C4-2B (cell line): ENCODE measurements at regions not wholly inside any gene's neighbourhood (a gene's known extent, or its start where the extent isn't known, plus 50 kb on each side); places are given as distances from the start of the nearest gene placed in this dataset.

Source experiments
- H3K27ac ChIP-seq: fragments of 450-650 bp; 2 replicates; pipeline ENCODE4 v1.5.1; 2017
- CTCF ChIP-seq: fragments of 450-650 bp; conservative IDR thresholded peaks from 2 replicates; pipeline ENCODE4 v1.5.1; 2017; ENCODE audit warnings: mild to moderate bottlenecking
- ZFX ChIP-seq: fragments of 450-650 bp; IDR thresholded peaks from 2 replicates; pipeline ENCODE4 v1.6.1; 2017

GRCh38 chr4:170247596-170247995 is 157.8 kb upstream of the AADAT start:
- TF ChIP-seq ZFX (no peak), CTCF (no peak)
- H3K27ac ChIP-seq, result no peak overlapping the region

DNA sequence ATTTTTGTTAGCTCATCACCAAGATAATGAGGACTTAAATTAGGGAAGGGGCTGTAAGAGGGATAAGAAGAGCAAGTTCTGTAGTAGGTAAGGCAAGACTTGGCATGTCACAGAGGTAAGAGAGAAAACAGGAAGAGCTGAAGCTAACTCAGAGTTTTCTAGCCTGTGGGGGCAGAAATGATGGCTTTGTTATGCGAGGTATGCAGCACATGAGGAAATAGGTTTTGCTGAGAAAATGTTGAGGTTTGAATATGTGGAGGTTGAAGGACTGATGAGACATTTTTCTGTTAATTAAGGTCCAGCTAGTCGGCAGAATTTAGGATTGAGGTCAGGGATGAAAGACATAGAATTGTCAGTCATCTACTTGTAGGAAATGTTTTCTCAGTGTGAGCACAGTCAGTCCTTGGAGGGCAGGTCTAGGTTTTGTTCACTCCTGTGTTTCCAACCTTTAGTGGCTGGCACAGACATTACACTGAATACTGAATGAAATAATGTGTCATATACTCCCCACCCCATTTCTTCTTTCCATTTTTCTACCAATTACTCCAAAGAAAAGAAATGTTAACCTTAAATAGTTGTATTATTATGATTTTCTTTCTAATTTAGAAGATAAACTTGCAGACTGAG is 154.0 kb upstream of the AADAT start:
- no peak overlapping the region for H3K27ac ChIP-seq
- TF ChIP-seq CTCF (no peak), ZFX (no peak)

DNA sequence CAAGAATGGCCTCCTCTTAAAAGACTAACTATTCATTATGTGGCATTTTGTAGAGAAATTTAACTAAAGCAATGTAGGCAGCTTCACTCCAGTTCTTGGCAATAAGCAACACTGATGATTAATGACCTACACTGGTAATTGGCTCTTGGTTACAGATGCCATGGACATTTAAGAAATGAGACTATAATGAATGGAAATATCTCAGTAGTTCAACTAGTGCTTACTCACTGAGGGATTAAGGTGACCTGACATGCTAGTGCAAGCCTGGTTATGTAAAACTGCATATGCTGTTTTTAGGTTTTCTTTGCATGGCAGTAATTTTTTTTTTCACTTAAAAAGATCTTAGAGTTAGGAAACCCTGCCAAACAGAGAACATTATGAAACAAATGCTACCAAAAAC is 152.7 kb upstream of the AADAT start:
- TF ChIP-seq ZFX (no peak), CTCF (no peak)

GRCh38 chr4:170234800-170235199 is 145.0 kb upstream of the AADAT start:
- no peak overlapping the region for H3K27ac ChIP-seq
- TF ChIP-seq ZFX, result no peak
- no peak for TF ChIP-seq CTCF

More for the DNA sequence above, 152.7 kb upstream of the AADAT start:
- no peak overlapping the region for H3K27ac ChIP-seq

GRCh38 chr4:170231377-170231776 is 141.6 kb upstream of the AADAT start:
- TF ChIP-seq ZFX (no peak), CTCF (no peak)
- no peak overlapping the region for H3K27ac ChIP-seq

DNA sequence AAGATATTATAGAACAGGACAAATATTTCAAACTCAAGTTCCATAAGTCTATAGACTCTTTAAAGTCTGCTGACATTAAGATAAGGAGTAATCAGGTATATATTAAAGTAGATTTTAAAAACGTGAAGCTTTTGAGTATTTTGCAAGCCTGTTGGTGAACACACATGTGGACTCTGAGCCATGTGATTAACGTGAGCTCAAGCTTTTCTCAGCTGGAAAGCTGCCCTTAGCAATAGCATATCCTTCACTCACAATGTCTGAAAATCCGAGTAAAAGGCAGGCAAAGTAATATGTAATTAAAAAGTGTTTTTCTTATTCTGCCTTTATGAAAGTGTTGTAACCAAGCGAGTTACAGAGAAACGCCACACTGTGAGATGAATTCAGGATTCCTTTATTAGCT is 140.5 kb upstream of the AADAT start:
- TF ChIP-seq CTCF (no peak), ZFX (no peak)
- no peak overlapping the region for H3K27ac ChIP-seq

GRCh38 chr4:170229006-170229405 is 139.2 kb upstream of the AADAT start:
- H3K27ac ChIP-seq, result no peak overlapping the region
- TF ChIP-seq CTCF, result no peak
- no peak for TF ChIP-seq ZFX
